SW480 (cell line): ENCODE measurements at regions not wholly inside any gene's neighbourhood (a gene's known extent, or its start where the extent isn't known, plus 50 kb on each side); places are given as distances from the start of the nearest gene placed in this dataset.
"Not testable (repeated sequence)": the region's sequence is repeated elsewhere in the genome, so short reads cannot be mapped to it uniquely, and the experiment has no call there.

Experiments
- DNase-seq: peaks from one replicate; pipeline ENCODE4 v3.0.0-alpha.2; 2016; ENCODE audit warnings: low spot score

DNA sequence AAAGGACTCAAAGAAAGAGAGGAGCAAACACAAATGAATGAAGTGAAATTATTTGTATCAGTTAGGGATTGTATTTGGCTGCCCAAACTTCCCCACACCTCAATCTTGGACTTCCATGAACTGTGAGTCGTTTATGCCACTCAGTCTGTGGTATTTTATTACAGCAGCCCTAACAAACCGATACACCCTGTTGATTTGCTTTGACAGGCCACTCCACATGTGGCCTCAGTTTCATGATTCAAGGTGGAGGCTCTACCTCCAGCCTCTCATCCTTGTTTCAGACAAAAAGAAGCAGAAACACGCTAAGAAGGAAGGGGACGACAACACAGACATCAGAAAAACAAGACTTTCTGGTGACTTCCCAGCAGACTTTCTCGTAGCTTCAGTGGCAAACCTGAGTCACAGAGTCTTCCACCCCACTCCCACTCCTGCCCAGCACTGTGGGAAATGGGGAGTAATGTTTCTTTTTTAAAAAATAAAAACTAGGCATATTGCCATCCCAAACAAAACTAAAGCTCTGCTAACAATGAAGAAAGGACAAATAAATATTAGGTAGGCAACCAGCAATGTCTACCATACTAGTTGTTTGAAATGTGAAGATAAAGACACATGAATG, 52.2 kb upstream of the ABCA1 start:
- DNase-seq = no peak

DNA sequence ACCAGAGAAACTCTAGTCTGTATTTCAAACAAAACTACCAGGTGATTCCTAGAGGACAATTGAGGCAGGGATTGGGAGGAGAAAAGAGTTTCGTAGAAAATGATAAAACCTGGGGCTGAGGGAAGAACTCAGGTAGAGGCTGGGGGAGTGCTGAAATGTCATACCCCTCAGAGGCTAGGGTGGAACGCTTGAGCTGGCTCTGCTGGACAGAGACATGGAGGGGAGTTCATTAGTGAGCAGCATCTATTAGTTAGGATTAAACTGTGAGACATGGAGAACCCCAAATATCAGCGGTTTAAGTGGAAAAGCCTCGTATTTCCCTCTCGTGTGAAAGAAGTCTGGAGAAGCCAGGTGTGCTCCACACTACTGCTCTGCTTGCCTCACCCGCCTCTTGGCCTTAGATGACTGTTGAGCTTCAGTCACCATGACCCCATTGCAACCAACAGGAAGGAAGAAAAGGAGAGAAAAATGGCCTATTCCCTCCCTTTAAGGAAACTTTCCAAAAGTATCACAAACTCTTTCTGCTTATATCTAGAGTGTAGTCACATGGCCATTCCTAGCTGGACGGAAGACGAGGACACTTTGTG, 53.7 kb upstream of the ABCA1 start:
- no peak for DNase-seq

DNA sequence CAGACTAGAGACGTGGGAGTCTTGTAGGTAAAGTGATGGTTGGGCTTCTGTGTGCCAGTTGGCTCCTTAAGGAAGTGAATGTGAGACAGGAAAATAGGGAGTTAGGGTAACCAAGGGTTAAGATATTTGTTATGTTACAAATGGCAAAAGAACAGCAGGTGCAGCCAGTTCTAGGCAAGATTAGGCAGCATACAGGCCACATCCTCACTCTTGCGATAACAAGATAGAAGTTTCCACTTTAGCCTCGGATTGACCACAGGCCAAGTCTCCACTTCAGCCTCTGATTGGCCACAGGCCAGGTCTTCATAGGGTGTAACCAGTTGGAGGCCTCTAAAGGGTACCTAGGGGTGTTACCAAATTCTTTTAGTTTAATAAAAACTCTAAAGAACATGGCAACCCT, 54.6 kb upstream of the ABCA1 start:
- no peak for DNase-seq

DNA sequence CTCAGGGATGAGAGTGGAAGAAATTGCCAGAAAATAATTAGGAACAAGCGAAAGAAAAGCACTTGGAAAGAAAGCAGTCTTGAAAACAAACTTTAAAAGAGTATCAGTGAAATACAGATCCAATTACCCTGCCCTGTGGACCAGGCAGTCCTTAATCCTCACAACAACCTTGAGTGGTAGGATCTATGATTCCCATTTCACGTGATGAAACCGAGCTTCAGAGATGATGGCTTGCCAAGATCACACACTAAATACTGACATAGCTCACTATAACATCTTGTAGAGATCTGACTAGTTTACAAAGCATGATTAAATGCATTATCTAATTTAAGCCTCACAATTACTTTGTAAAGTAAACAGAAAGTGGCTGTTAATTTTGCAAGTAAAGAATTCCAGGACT, 55.5 kb upstream of the ABCA1 start:
- no peak for DNase-seq

DNA sequence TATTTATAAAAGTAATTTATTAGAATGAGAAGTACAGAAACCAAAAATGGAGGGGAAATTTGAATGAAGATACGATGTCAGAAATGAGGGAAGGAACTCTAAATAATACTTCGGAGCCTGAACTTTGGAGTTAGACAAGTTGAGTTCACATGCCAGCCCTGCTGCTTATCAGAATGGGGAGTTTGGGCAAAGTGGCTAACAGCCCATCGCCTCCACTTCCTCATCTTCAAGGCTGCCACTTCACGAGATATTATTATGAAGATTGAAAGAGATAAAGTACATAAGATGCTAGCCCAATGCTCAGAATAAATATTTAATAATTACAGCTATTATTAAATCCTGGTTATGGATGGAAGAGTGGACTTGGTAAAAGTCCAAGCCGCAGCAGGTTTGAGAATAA, 56.2 kb upstream of the ABCA1 start:
- no peak for DNase-seq

DNA sequence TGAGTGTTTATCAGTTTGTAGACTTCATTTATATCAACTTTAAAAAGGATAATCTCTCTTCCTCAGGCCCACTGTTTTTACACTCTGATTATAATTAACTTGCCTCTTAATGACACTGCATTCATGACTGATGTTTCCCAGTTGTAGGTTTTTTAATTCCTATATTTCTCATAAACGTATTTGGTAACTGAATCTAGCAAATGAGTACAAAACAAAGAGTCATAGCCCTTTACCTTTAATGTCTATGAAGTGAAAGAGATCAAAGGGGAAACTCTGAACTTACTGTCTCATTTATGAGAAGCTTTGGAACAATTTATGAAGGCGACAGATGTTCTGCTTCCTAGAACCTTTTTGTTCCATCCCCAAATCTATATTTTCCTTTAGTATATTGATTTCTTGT, 56.6 kb upstream of the ABCA1 start:
- no peak for DNase-seq

DNA sequence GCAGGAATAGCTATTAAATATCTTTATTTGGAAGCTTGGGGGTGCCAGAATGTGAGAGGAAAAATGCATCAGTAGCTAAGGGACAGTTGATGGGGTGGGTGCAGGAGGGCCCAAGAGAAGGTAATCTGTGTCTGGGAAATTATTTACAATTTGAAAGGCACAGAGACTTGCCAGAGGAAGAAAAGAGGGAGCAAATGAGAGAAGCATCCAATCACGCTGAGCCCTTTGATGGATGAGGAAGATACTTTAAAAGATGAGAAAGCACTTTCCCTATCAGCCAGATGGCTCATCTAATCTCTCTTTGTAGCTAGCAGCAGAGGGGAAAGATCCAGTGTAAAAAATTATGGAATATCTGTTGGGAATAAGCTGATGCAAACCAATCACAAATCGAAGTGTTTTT, 57.0 kb upstream of the ABCA1 start:
- no peak for DNase-seq

DNA sequence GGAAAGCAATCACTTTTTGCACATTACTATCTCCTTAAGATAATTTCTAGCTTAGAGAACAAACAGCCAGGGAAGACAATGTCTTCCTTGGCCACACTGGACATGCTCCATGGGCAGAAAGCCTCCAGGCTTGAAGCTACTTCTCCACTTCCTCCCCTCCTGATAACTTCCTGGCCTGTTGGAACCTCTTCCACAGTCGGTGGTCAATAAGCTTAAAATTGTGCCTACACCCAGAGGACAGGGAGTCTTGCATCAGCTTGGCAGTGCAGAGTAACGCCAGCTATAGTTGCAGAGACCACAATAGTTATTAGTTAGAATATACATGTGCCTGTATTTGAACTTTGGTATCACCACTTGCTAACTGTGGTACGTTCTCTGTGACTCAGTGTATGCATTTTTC, 58.1 kb upstream of the ABCA1 start:
- DNase-seq = no peak

DNA sequence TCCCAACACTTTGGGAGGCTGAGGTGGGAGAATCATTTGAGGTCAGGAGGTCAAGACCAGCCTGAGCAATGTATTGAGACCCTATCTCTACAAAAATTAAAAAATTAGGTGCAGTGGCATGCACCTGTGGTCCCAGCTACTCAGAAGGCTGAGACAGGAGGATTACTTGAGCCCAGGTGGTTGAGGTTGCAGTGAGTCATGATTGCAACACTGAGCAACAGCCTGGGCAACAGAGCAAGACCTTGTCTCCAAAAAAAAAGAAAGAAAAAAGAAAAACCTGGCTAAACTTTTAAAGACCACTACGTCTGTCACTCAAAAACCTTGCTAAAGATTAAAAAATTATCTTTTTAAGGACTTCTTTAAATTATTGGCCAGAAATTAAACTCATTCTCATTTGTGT, 59.8 kb upstream of the ABCA1 start:
- no peak for DNase-seq

DNA sequence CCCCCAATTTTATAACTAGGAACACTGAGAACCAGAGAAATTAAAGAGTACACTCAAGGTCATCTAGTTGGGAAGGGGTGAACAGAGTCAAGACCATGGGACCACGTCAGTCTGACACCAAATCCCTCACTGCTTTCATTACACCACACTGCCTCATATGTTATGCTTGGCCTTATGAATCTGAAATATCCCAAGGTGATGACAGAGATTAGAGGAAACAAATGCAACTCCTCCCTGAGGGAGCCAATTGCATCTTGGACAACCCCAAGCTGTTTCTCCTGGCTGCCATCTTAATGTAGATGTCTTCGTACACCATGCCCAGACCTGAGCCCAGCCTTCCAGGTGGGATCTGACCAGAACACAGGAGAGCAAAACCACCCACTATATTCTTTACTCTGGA, 60.6 kb upstream of the ABCA1 start:
- no peak for DNase-seq

DNA sequence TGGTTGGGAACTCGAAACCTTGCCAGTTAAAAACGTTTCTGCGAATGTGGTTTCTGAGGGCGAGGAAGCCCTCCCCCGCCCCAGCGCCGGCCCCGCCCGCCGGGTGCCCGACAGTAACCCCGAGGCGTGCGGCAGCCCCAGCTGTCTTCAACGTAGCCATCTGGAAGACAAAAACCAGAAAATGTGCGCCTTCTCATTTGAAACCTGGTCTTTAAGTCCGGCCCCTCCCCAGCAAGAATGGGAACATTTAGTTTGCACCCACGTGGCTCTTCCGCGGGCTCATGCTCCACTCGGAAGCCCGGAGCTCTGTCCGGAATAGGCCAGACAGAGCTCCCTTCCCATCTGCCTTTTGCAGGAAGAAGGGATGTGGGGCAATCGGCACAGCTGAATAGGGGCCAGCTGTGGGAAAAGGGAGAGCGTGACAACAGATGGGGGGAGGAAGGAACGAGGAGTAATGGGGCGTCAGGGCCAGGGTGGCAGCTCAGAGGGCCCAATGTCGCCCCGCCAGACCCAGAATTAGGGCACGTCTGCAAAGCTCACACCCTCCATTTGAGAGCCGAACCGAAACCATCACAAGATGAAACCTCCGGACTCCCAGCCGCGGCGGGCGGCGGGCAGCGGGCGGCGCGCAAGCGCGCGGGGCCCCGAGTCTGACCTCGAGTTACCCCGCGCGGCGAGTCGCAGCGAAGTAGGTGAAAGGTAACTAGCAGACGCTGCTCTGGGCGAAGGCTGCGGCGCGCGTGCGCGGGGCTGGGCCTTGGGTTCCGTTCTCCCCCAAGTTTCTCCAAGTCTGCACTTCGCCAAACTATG, 63.4 kb upstream of the ABCA1 start:
- peak; percentile 81 for DNase-seq

DNA sequence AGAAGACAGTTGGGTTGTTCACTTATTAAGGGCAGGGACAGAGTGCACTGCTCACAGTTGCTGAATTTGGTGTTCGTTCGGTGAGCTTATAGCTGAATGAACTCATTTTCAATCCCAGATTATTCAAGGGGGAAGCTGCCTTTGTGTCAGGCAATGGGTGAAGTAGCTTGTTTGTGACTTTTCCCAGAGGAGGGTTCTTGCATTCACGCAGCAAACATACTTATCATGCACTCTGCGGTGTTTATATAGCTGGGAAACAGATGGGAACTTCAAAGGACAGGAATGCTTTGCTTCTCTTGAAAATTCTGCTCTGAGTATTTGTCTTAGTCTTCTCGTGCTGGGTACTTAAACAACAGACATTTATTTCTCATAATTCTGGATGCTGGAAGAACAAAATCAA, 64.7 kb upstream of the ABCA1 start:
- no peak for DNase-seq

DNA sequence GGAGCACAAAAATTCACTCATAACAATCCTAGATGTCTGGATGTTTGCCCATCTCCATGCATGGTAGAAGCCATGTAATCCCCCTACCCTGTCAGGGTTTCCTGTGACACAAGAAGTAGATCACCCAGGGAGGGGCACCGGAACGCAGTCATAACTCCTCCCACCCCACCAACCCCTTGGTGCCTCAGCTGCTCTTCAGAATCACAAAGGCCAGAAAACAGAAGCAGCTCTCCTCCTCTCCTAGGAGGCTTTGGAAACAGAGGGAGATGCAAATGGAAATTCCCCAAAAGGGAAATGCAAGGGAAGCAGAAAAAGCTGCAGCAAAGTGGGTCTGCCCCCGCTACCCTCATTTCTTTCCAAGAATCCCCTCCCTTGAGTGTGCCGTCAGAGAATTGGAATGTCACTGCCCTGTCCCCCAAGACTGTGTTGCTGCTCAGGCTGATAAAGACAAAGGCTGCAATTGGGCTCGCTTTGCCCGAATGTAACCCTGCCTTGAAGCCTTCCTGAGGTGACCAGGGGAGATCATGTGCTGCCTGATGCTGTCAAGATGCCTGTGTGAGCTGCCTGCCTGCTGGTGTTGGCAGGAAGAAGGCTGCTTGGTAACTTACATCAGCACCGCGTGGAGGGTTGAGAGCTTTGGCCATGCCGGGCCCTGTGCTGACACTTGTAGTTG, 65.5 kb upstream of the ABCA1 start:
- DNase-seq = no peak

DNA sequence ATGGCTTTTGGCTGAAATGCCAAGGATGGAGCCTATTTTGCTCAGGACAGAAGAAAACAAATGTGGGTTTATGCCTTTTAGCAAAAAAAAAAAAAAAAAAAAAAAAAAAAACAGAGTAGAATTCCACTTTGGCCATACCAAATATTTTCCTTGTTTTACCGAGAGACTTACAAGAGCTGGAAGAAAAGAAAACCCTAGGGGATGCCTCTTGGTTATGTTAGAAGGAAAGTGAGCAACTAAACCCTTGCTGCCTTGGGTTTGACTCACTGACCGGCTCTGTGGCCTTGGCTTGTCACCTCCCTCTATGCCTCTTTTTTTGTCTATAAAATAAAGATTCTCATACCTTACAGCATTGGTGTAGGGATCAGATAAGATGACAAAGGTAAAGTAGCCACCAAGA, 69.6 kb upstream of the ABCA1 start:
- DNase-seq = no peak

DNA sequence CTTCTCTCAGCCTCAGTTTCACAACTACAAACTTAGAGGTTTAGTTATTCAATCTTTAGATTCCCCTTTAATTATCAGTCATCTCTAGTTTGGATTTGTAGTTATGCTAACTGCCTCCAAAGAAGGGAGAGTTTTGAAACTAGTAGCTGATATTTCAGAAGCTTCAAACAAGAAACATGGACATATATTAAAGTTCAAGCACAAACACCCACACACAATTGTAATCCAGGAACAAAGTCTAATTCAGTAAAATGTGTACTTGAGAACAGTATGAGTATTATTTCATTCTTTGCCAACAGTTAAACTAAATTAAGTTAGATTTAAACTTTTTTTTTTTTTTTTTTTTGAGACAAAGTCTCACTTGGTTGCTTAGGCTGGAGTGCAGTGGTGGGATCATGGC, 71.2 kb upstream of the ABCA1 start:
- DNase-seq = no peak

DNA sequence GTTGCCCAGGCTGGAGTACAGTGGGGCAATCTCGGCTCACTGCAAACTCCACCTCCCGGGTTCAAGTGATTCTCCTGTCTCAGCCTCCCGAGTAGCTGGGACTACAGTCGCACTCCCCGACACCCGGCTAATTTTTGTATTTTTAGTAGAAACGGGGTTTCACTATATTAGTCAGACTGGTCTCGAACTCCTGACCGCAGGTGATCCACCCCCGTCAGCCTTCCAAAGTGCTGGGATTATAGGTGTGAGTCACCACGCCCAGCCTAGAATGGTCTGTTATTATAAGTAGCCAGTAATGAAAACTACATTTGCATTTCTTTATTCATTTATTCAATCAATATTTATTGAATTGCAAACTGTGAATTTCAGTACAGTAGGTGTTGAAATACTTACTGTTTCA, 72.6 kb upstream of the ABCA1 start:
- DNase-seq = not testable (repeated sequence)

DNA sequence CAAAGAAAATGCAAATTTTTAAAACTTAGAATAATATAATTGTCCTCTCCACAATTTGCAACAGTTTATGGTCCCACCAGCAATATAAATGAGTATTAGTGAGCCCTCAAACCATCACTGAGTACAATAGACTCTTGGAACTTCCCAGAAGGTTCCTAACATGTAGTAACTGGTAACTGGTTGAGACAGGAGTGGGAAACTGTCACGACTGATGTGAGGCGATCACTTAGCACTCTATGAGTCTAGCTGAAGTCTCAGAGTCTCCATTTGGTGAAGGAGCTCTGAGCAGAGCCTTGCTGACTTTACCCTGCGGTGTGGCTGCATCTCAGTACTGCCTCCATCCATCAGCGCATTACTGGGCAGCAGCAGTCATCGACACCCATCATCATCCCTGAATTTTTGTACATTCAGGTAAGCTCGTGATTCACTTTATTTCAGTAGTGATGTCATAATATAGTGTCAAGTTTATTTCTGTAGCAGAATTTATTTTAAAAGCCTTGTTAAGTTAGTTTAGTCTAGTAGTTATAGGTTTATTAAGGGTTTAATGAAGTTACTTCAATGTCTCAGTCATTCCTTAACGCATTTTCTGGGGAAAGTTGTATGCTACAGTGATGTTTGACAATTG, 76.6 kb upstream of the ABCA1 start:
- no peak for DNase-seq

DNA sequence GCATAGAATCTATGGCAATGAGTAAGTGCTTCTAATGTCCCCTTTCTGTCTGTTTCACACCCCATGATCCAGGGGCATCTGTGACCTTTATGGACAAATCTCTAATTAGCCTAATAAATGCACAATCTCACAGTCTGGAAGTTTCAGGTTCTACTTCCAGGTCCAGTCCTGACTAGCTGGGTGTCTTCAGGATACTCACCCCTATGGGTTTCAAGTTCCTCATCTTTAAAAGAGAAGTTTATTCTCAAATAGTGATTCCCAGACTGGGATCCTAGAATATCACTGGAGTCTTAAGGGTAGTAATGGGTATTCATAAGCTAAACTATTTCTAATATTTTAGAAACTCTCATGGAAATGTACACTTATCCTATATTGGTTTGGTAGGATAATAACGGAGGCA, 77.2 kb upstream of the ABCA1 start:
- no peak for DNase-seq

DNA sequence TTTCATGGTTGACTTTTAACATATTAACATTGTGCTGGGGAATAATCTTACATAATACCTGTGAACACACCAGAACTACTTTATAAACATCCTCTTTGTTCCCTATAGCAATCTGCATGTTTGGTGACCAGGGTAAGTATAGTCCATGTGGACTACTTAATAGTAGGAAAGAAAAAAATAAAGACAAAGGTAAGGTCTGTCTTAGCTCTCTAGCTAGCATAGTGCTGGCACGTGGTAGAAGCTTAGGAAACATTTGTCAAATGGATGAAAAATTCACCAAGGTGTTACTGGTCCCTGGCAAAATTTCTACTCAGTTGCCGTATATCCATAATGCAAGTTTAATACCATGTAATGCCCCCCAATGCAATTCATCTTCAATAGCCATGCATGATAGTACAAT, 78.6 kb upstream of the ABCA1 start:
- DNase-seq = no peak

DNA sequence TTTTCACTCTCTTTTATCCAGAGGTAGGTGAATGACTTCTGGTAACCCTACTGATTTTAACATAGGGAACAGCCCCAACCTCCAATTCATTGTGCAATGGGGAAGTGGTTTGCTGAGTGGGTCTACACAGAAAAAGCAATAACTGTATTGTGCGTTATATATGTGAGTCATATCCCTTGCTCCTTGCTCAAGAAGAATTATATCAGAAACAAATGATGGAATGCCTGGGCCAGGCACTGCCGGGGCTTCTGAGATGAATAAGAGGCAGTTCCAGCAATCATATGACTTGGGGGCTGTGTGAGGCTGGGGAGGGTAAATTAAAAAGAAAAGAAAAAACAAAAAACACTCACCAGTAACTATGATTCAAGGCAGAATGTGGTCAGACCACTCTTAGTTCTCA, 79.2 kb upstream of the ABCA1 start:
- DNase-seq = peak; percentile 37

DNA sequence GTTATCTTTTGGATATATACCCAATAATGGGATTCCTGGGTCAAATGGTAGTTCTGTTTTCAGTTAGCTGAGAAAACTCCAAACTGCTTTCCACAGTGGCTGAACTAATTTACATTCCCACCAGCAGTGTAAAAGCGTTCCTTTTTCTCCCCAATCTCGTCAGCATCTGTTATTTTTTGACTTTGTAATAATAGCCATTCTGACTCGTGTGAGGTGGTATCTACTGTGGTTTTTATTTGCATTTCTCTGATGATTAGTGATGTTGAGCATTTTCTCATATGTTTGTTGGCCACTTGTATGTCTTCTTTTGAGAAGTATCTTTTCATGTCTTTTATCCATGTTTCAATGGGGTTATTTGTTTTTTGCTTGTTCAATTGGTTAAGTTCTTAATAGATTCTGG, 82.1 kb upstream of the ABCA1 start:
- not testable (repeated sequence) for DNase-seq

DNA sequence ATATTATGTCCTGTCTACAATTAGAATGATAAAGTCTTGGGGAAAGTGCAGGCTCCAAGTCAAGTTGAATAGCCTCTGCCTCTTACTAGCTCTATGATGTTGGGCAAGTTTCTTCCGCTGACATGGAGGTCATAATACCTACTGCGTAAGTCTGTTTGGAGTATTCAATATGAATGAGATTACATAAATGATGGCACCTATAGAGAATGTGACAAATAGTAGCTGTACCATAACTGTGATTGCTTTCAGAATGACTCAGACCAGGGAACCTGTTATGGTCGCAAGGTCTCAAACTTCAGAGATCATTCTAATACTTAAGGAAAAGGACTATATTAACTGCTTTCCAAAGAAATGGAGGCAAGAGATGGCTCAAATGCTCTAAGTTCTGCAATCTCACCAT, 94.0 kb upstream of the ABCA1 start:
- DNase-seq = no peak

DNA sequence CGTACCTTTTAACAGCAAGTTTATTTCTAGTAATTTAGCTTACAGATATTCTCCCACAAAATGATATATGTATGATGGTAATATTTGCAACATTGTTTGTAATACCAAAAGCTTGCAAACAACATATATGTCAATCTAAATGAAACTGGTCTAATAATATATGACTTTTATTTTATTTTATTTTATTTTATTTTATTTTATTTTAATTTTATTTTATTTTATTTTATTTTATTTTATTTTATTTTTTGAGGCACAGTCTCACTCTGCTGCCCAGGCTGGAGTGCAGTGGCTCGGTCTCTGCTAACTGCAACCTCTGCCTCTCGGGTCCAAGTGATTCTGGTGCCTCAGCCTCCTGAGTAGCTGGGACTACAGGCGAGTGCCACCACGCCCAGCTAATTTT, 94.6 kb upstream of the ABCA1 start:
- not testable (repeated sequence) for DNase-seq
